Neural crest cell (in vitro differentiated cells): ENCODE measurements at regions not wholly inside any gene's neighbourhood (a gene's known extent, or its start where the extent isn't known, plus 50 kb on each side); places are given as distances from the start of the nearest gene placed in this dataset.

Source experiments
- DNase-seq: peaks from one replicate; pipeline ENCODE4 v3.0.0; 2021; ENCODE audit warnings: low read depth, mixed read lengths, low spot score
- H3K27ac Mint-ChIP-seq: one replicate; pipeline ENCODE4 v1.8.0; 2021; ENCODE audit warnings: mild to moderate bottlenecking, mixed read lengths; ENCODE audit not compliant: unreplicated experiment
- H3K27me3 Mint-ChIP-seq: 2 replicates; pipeline ENCODE4 v1.8.0; 2021; ENCODE audit warnings: low read depth, mild to moderate bottlenecking, mixed read lengths
- H3K36me3 Mint-ChIP-seq: 2 replicates; pipeline ENCODE4 v1.8.0; 2021; ENCODE audit warnings: low read depth, mild to moderate bottlenecking, mixed read lengths
- H3K4me1 Mint-ChIP-seq: 2 replicates; pipeline ENCODE4 v1.8.0; 2021; ENCODE audit warnings: mixed read lengths
- H3K4me3 Mint-ChIP-seq: one replicate; pipeline ENCODE4 v1.8.0; 2021; ENCODE audit warnings: mild to moderate bottlenecking, mixed read lengths
- H3K9me3 Mint-ChIP-seq: 2 replicates; pipeline ENCODE4 v1.8.0; 2021; ENCODE audit warnings: mixed read lengths
- CTCF ChIP-seq: fragments of 200-600 bp; sonication (generic); conservative IDR thresholded peaks from 2 replicates; pipeline ENCODE4 v1.5.0; 2021; ENCODE audit warnings: antibody characterized with exemption, mild to moderate bottlenecking

GRCh38 chr2:187815113-187815512 is 260.9 kb upstream of the TFPI start:
- no peak overlapping the region for H3K4me3 Mint-ChIP-seq
- H3K27ac Mint-ChIP-seq = no peak overlapping the region
- H3K9me3 Mint-ChIP-seq = peaks cover 6% of the 10 kb centered on the region
- no peak for DNase-seq
- no peaks in the 10 kb centered on the region for H3K27me3 Mint-ChIP-seq
- no peaks in the 10 kb centered on the region for H3K36me3 Mint-ChIP-seq
- TF ChIP-seq CTCF = no peak
- no peaks in the 10 kb centered on the region for H3K4me1 Mint-ChIP-seq

- Mint-ChIP-seq H3K36me3 (no peaks in the 10 kb centered on the region), H3K9me3 (no peaks in the 10 kb centered on the region), H3K27ac (no peak overlapping the region), H3K27me3 (no peaks in the 10 kb centered on the region), H3K4me1 (no peaks in the 10 kb centered on the region), H3K4me3 (no peak overlapping the region)
- TF ChIP-seq CTCF = no peak
- no peak for DNase-seq
Measured at GRCh38 chr2:187819624-187820023, 265.4 kb upstream of the TFPI start.

DNA sequence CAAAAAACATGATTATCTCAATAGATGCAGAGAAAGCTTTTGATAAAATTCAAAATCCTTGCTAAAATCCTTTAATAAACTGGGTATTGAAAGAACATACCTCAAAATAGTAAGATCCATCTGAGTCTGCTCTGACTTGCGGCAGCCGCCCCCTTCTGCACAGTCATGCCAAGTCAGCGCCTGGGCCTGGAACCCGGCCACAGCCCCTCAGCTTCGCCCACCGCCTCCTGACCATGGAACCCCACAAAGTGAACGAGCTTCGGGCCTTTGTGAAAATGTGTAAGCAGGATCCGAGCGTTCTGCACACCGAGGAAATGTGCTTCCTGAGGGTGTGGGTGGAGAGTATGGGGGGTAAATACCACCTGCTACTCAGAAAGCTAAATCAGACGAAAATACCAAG is 270.9 kb upstream of the TFPI start:
- no peak for DNase-seq
- Mint-ChIP-seq H3K9me3 (peaks cover 5% of the 10 kb centered on the region), H3K27me3 (no peaks in the 10 kb centered on the region), H3K36me3 (no peaks in the 10 kb centered on the region), H3K4me3 (no peak overlapping the region), H3K27ac (peak overlapping the region; percentile 2), H3K4me1 (peaks cover 4% of the 10 kb centered on the region)
- TF ChIP-seq CTCF = no peak

GRCh38 chr2:187826023-187826422 is 271.8 kb upstream of the TFPI start:
- H3K27ac Mint-ChIP-seq = no peak overlapping the region
- DNase-seq = no peak
- no peaks in the 10 kb centered on the region for H3K27me3 Mint-ChIP-seq
- no peak overlapping the region for H3K4me3 Mint-ChIP-seq
- H3K4me1 Mint-ChIP-seq = peaks cover 4% of the 10 kb centered on the region
- H3K36me3 Mint-ChIP-seq = no peaks in the 10 kb centered on the region
- TF ChIP-seq CTCF = no peak
- H3K9me3 Mint-ChIP-seq = peaks cover 5% of the 10 kb centered on the region

DNA sequence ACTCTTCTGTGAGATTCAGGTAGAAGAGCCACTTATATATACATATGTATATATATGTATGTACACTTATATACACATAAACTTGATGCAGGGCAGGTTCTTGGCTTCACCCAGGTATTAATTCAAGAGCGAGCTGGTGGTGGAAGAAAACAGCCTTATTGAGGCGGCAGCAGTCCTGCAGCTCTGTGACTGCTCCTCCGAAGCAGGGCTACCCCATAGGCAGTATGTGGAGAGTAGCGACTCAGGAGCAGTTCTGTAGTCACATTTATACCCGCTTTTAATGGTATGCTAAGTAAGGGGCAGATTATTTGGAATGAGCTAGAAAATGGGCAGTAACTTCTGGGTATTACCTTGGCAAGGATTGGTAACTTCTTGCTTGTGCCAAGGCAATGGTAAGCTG is 280.6 kb upstream of the TFPI start:
- TF ChIP-seq CTCF = no peak
- peaks cover 2% of the 10 kb centered on the region for H3K9me3 Mint-ChIP-seq
- H3K27me3 Mint-ChIP-seq = no peaks in the 10 kb centered on the region
- H3K36me3 Mint-ChIP-seq = no peaks in the 10 kb centered on the region
- no peaks in the 10 kb centered on the region for H3K4me1 Mint-ChIP-seq
- no peak for DNase-seq
- H3K4me3 Mint-ChIP-seq = no peak overlapping the region
- no peak overlapping the region for H3K27ac Mint-ChIP-seq

- Mint-ChIP-seq H3K4me1 (no peaks in the 10 kb centered on the region), H3K27me3 (no peaks in the 10 kb centered on the region), H3K27ac (no peak overlapping the region), H3K9me3 (no peaks in the 10 kb centered on the region), H3K36me3 (no peaks in the 10 kb centered on the region), H3K4me3 (no peak overlapping the region)
- no peak for DNase-seq
- no peak for TF ChIP-seq CTCF
Measured at GRCh38 chr2:187838690-187839089, 284.5 kb upstream of the TFPI start.
